GM12872 (cell line): ENCODE measurements at regions not wholly inside any gene's neighbourhood (a gene's known extent, or its start where the extent isn't known, plus 50 kb on each side); places are given as distances from the start of the nearest gene placed in this dataset.

Source experiments
- CTCF ChIP-seq: IDR thresholded peaks from 3 replicates; pipeline ENCODE4 v1.5.1; 2011; ENCODE audit warnings: low read depth, mild to moderate bottlenecking, low read length, moderate library complexity; ENCODE audit not compliant: insufficient read depth

- no peak for TF ChIP-seq CTCF
Measured at GRCh38 chr3:177878957-177879356, 657.3 kb upstream of the KCNMB2 start.

DNA sequence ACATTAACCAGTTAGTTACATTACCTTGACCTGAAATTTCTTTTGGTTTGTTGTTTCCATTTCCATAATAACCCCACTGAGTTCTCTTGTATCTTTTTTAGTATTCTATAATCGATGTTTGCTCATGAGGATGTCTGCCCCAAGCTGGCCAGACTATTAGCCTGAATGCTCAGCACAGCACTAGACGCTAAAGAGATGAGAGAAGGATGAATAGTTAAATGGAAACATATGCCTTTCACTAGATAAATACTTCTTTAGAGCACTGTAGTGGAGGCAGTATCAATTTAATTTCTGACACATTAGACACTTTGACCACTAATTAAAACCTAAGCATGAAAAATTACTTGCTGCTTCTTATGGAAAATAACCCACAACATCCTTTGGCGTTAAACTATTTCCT is 654.9 kb upstream of the KCNMB2 start:
- no peak for TF ChIP-seq CTCF

DNA sequence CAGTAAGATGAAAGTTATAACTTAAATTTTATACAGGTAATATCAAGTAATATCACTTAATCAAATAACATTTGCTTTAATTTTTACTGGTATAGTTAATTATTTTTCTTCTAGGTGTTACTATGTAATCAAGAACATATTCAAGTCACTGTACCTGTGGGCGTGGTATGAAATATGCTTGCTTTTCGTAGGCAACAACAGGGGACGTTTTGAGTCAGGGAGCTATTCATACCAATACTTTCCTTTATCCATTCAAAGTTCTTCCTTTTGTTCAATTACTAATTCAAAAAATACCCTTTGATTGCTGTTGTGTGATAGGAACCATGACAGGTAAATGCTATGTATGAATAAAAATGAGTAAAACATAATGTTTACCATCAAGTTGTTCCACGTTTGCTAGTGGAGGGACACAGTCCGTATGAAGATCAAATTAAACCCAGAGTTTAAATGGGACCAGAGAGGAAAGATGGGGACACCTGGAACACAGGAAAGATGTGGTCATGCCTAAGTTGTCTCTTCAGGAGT is 654.0 kb upstream of the KCNMB2 start:
- no peak for TF ChIP-seq CTCF

- no peak for TF ChIP-seq CTCF
Measured at GRCh38 chr3:177883091-177883490, 653.1 kb upstream of the KCNMB2 start.

- TF ChIP-seq CTCF, result no peak
Measured at GRCh38 chr3:177883957-177884356, 652.3 kb upstream of the KCNMB2 start.

- TF ChIP-seq CTCF, result no peak
Measured at GRCh38 chr3:177885063-177885462, 651.2 kb upstream of the KCNMB2 start.

- no peak for TF ChIP-seq CTCF
Measured at GRCh38 chr3:177886501-177886900, 649.7 kb upstream of the KCNMB2 start.

- TF ChIP-seq CTCF, result no peak
Measured at GRCh38 chr3:177887475-177887874, 648.8 kb upstream of the KCNMB2 start.
